HepG2 (cell line): ENCODE measurements at regions not wholly inside any gene's neighbourhood (a gene's known extent, or its start where the extent isn't known, plus 50 kb on each side); places are given as distances from the start of the nearest gene placed in this dataset.

Experiments used
- ATAC-seq: fragments of 200-7000 bp; cut with Tn5 transposase; 3 replicates; pipeline ENCODE4 v1.9.1; 2020; ENCODE audit warnings: mild to moderate bottlenecking, moderate library complexity
- BruUV-seq: library from RNA; stranded (reverse); fragments of 400-500 nt; replicated peaks from 2 replicates; lab custom pipeline; 2021; lab: Mats Ljungman, UMichigan
- CTCF ChIA-PET: fragments of 300-600 bp; formaldehyde crosslinking; extraction: SDS; loops from one replicate; lab custom pipeline; 2021; ENCODE audit warnings: low total read pairs, inconsistent platforms, low intra/inter-chr PET ratio; lab: Yijun Ruan, JAX
- POLR2A ChIA-PET: fragments of 350-600 bp; sonication (Branson Sonifier 250); formaldehyde crosslinking; loops from one replicate; lab custom pipeline; 2020; ENCODE audit warnings: antibody characterized with exemption, inconsistent platforms; lab: Yijun Ruan, JAX
- DNase-seq: peaks from one replicate; pipeline ENCODE4 v3.0.0-alpha.2; 2015; ENCODE audit warnings: low spot score
- FAIRE-seq: peaks from 3 replicates; lab custom pipeline; 2011; peaks lifted over from hg19 to GRCh38; lab: Jason Lieb, UNC
- H2AFZ ChIP-seq: one replicate; pipeline ENCODE4 v1.6.1; 2011; ENCODE audit warnings: low read length, inconsistent platforms
- H3K27ac ChIP-seq: fragments of 300-600 bp; 3 replicates; pipeline ENCODE4 v1.8.0; 2011; ENCODE audit warnings: mixed run types, mild to moderate bottlenecking, mixed read lengths, low read length, inconsistent platforms; ENCODE audit not compliant: insufficient read depth; ENCODE audit errors: extremely low read length
- H3K27me3 ChIP-seq, 2 experiments: fragments of 200-600 bp in 1 of 2; 2 replicates in 1 of 2; 3 replicates in 1 of 2; pipeline versions ENCODE4 v1.6.0 to v1.8.0; 2011; ENCODE audit warnings: low read length in 2 of 2, mild to moderate bottlenecking in 2 of 2, moderate library complexity in 2 of 2, inconsistent platforms in 1 of 2; ENCODE audit not compliant: insufficient read depth in 2 of 2, control insufficient read depth in 1 of 2
- H3K36me3 ChIP-seq, 2 experiments: fragments of 200-600 bp in 1 of 2; replicated peaks in 1 of 2; 2 replicates in 1 of 2; 3 replicates in 1 of 2; pipeline versions ENCODE4 v1.5.1 to v1.8.0; 2011; ENCODE audit warnings: low read length in 2 of 2, inconsistent platforms in 1 of 2; ENCODE audit not compliant: insufficient read depth in 2 of 2, control insufficient read depth in 1 of 2
- H3K4me1 ChIP-seq: 2 replicates; pipeline ENCODE4 v1.5.1; 2012; ENCODE audit warnings: low read length, inconsistent platforms; ENCODE audit not compliant: insufficient read depth
- H3K4me2 ChIP-seq: 2 replicates; pipeline ENCODE4 v1.6.0; 2011; ENCODE audit warnings: low read depth, low read length, inconsistent platforms
- H3K4me3 ChIP-seq, 3 experiments: fragments of 200-600 bp in 1 of 3; sonication (generic), shearing (Covaris generic) in 1 of 3; replicated peaks in 1 of 3; 2 replicates each; pipeline ENCODE4 v1.5.1; 2011 to 2016; ENCODE audit warnings: low read length in 3 of 3, inconsistent platforms in 2 of 3, low read depth in 2 of 3, mild to moderate bottlenecking in 2 of 3, control low read depth in 1 of 3, mixed read lengths in 1 of 3; ENCODE audit not compliant: insufficient read depth in 1 of 3
- H3K79me2 ChIP-seq: one replicate; pipeline ENCODE4 v1.6.1; 2011; ENCODE audit warnings: low read length, inconsistent platforms; ENCODE audit not compliant: insufficient read depth
- H3K9ac ChIP-seq: 2 replicates; pipeline ENCODE4 v1.6.0; 2011; ENCODE audit warnings: mild to moderate bottlenecking, low read depth, low read length, inconsistent platforms; ENCODE audit not compliant: insufficient read depth
- H3K9me3 ChIP-seq: 2 replicates; pipeline ENCODE4 v1.5.1; 2012; ENCODE audit warnings: mild to moderate bottlenecking, low read length
- H4K20me1 ChIP-seq: 2 replicates; pipeline ENCODE4 v1.6.0; 2011; ENCODE audit warnings: inconsistent platforms, mild to moderate bottlenecking, low read length, moderate library complexity; ENCODE audit not compliant: insufficient read depth
- HES4 ChIP-seq: sonication (generic); formaldehyde crosslinking; IDR thresholded peaks from 2 replicates; pipeline ENCODE4 v1.9.0; 2021; ENCODE audit warnings: mild to moderate bottlenecking, missing genetic modification reagents, borderline replicate concordance
- HMG20B ChIP-seq: conservative IDR thresholded peaks from 2 replicates; pipeline ENCODE4 v1.6.1; 2016; ENCODE audit warnings: missing genetic modification reagents, missing compliant biosample characterization
- NR1H2 ChIP-seq: sonication (generic); formaldehyde crosslinking; IDR thresholded peaks from 2 replicates; pipeline ENCODE4 v1.8.1; 2022; ENCODE audit warnings: low read depth, missing genetic modification reagents, borderline replicate concordance
- SP140L ChIP-seq: sonication (generic); formaldehyde crosslinking; IDR thresholded peaks from 2 replicates; pipeline ENCODE4 v1.4.0; 2020; ENCODE audit warnings: missing genetic modification reagents, borderline replicate concordance
- ZKSCAN8 ChIP-seq: IDR thresholded peaks from 2 replicates; pipeline ENCODE4 v1.6.1; 2016; ENCODE audit warnings: borderline replicate concordance, missing genetic modification reagents, missing compliant biosample characterization
- ZNF841 ChIP-seq: sonication (generic); formaldehyde crosslinking; IDR thresholded peaks from 2 replicates; pipeline ENCODE4 v1.8.1; 2023; ENCODE audit warnings: missing genetic modification reagents, borderline replicate concordance
- WGBS: methylation state at CpG from one replicate; pipeline ENCODE4 v1.1.6; 2017; ENCODE audit warnings: low lambda C conversion rate; 5-methylcytosine and 5-hydroxymethylcytosine counted together
- in situ Hi-C: cut with HindIII; loops from 2 replicates; pipeline ENCODE4 v1.10.0; 2017; ENCODE audit warnings: low pct_unique_long_range_greater_than_20kb; ENCODE audit not compliant: extremely low pct_ligation_motif_present
- intact Hi-C: fragments of 100-400 bp; cut with micrococcal nuclease; formaldehyde crosslinking; loops from one replicate; pipeline ENCODE4 v1.10.0; 2022; ENCODE audit not compliant: unreplicated experiment
- TF ChIP-seq, protein P1 (sequence below): sonication (generic); formaldehyde crosslinking; IDR thresholded peaks from 2 replicates; pipeline ENCODE4 v1.5.0; 2020; ENCODE audit warnings: missing genetic modification reagents, mild to moderate bottlenecking, borderline replicate concordance
- TF ChIP-seq, protein P2 (sequence below): fragments of 450-650 bp; IDR thresholded peaks from 2 replicates; pipeline ENCODE4 v1.6.1; 2017
- TF ChIP-seq, protein P3 (sequence below): sonication (generic); formaldehyde crosslinking; IDR thresholded peaks from 2 replicates; pipeline ENCODE4 v1.5.1; 2020; ENCODE audit warnings: mild to moderate bottlenecking, missing genetic modification reagents, moderate library complexity

DNA sequence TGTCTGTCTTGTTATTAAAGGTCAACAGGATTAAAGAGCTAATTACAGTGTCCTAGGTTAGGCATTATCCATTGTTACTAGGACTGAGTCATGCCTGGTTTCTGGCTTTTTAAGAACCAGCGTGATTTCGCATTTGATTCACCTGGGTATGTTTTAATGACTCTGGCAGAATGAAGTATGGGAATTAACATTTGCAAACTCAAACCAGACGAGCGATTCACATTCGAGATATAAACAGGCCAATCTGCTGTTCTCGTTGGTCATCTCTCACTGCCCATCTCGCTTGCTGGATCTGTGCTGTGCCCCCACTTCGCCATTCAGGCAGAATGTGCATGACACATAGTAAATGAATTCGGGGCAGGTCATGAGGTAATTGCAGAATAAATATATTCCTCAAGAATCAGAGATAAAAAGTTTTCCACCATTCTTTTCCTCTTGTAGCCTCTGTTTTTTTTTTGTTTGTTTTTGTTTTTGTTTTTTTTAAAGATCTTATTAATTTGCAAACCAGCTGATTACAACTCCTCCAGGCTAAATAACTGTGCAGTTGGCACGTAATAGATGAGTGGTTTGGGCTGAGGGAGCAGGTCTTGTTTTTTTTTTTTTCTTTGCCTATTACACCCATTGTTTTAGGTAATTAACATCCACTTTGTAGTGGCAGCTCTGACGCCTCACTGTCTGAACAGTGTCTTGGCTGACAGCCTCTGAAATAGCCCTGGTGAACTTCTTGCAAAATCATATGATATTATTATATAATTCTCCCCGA lies 313.5 kb upstream of the MSX2 start:
- 8% methylated on average over 12 of the region's 12 CpGs for WGBS
- ChIA-PET POLR2A (no interaction called here), CTCF (no interaction called here)
- TF ChIP-seq SP140L (CRISPR knock-in tag) = no peak
- no peak for TF ChIP-seq ZNF841 (CRISPR knock-in tag)
- TF ChIP-seq HES4 (CRISPR knock-in tag) = no peak
- no peak for TF ChIP-seq ZKSCAN8 (CRISPR knock-in tag)
- no peak for TF ChIP-seq NR1H2
- TF ChIP-seq, protein P1, sequence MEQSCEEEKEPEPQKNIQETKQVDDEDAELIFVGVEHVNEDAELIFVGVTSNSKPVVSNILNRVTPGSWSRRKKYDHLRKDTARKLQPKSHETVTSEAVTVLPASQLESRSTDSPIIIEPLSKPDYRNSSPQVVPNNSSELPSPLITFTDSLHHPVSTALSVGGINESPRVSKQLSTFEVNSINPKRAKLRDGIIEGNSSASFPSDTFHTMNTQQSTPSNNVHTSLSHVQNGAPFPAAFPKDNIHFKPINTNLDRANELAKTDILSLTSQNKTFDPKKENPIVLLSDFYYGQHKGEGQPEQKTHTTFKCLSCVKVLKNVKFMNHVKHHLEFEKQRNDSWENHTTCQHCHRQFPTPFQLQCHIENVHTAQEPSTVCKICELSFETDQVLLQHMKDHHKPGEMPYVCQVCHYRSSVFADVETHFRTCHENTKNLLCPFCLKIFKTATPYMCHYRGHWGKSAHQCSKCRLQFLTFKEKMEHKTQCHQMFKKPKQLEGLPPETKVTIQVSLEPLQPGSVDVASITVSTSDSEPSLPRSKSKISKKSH (CRISPR knock-in tag) = no peak
- TF ChIP-seq, protein P2, sequence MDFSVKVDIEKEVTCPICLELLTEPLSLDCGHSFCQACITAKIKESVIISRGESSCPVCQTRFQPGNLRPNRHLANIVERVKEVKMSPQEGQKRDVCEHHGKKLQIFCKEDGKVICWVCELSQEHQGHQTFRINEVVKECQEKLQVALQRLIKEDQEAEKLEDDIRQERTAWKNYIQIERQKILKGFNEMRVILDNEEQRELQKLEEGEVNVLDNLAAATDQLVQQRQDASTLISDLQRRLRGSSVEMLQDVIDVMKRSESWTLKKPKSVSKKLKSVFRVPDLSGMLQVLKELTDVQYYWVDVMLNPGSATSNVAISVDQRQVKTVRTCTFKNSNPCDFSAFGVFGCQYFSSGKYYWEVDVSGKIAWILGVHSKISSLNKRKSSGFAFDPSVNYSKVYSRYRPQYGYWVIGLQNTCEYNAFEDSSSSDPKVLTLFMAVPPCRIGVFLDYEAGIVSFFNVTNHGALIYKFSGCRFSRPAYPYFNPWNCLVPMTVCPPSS = no peak
- TF ChIP-seq, protein P3, sequence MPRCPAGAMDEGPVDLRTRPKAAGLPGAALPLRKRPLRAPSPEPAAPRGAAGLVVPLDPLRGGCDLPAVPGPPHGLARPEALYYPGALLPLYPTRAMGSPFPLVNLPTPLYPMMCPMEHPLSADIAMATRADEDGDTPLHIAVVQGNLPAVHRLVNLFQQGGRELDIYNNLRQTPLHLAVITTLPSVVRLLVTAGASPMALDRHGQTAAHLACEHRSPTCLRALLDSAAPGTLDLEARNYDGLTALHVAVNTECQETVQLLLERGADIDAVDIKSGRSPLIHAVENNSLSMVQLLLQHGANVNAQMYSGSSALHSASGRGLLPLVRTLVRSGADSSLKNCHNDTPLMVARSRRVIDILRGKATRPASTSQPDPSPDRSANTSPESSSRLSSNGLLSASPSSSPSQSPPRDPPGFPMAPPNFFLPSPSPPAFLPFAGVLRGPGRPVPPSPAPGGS (CRISPR knock-in tag) = no peak
- TF ChIP-seq HMG20B (CRISPR knock-in tag) = no peak
- in situ Hi-C loops (no loop called here), intact Hi-C loops (no loop called here)
- FAIRE-seq = no peak
- H2AFZ ChIP-seq = no peak overlapping the region
- no peak overlapping the region for H3K4me3 ChIP-seq
- H4K20me1 ChIP-seq = no peaks in the 10 kb centered on the region
- H3K4me1 ChIP-seq = no peaks in the 10 kb centered on the region
- H3K27me3 ChIP-seq = no peaks in the 10 kb centered on the region
- no peak overlapping the region for H3K4me2 ChIP-seq
- no peaks in the 10 kb centered on the region for H3K36me3 ChIP-seq
- no TSS peak for BruUV-seq
- H3K9ac ChIP-seq = no peak overlapping the region
- DNase-seq = no peak
- H3K79me2 ChIP-seq = no peaks in the 10 kb centered on the region
- no peak overlapping the region for H3K27ac ChIP-seq
- H3K9me3 ChIP-seq = no peaks in the 10 kb centered on the region
- ATAC-seq = no peak
